ENCODE measurements at regions not wholly inside any gene's neighbourhood (a gene's known extent, or its start where the extent isn't known, plus 50 kb on each side); places are given as distances from the start of the nearest gene placed in this dataset.

DNA sequence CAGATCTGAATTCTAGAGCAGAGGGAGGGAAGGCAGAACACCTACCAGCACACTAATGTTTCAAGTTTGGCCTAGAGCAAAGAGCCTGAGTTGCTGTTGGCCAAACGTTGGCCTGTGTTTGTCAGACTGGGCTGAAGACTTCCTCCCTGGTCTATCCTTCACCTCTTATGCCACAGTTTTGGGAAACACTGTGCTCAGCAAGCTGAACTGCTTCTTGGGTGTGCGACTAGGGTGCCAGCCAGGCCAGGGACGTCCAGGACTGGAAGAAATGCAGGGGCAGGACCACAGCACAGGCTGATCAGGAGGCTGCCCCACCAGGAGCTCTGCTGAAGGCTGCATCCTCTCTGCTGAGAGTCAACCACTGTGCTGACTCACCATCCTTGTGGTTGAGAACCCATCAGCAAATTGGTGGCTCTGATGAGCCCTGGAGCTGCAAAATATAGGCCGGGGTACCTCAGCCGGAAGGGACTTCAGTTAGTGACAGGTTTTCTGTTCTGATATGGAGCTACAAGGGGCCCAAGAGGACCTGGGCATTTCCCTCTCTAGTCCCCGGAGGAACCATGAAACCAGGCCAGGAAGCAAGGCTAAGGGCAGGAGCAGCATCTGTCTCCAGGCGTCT, 131.6 kb upstream of the RASGRP1 start:
- ATAC-seq (no peak), DNase-seq (ENCODE audit: low read depth, low spot score) (no peak)
- BruUV-seq (replicated peaks): no TSS peak
- Histone ChIP-seq H3K36me3 (ENCODE audit: control insufficient read depth, insufficient read depth, low read length) (no peaks in the 10 kb centered on the region), H3K4me1 (ENCODE audit: control insufficient read depth, insufficient read depth, low read length) (no peaks in the 10 kb centered on the region; the same call in 1 of the 2 replicates), H3K27me3 (ENCODE audit: control insufficient read depth, insufficient read depth, low read length) (no peaks in the 10 kb centered on the region), H3K27ac (ENCODE audit: low read length) (no peak overlapping the region), H3K9me3 (ENCODE audit: control insufficient read depth, insufficient read depth, low read depth, low read length) (no peaks in the 10 kb centered on the region), H3K4me3 (ENCODE audit: low read depth in 2 of 2, low read length in 2 of 2) (no peak overlapping the region)
- intact Hi-C loops (cut with micrococcal nuclease; ENCODE audit: unreplicated experiment) (no loop called here), in situ Hi-C loops (cut with HindIII; ENCODE audit: low pct_unique_long_range_greater_than_20kb, low sequenced_read_pairs) (loop anchor here (25.0 kb wide), 1 partner anchor 234 kb away; the partner anchor contains the start of gene FAM98B)
- POLR2A ChIA-PET: interaction anchor here (0.6 kb wide), 2 partner anchors 77 to 793 kb away, joined by 3 to 5 read pairs; no protein-coding TSS in a partner anchor
- TF ChIP-seq SIN3A (IDR thresholded peaks at IDR 0.05; ENCODE audit: borderline replicate concordance, insufficient read depth, low read depth, low read length): no peak
- TF ChIP-seq TCF7L2 (IDR thresholded peaks at IDR 0.05; ENCODE audit: low read depth, low read length): no peak
- TF ChIP-seq, protein P1, sequence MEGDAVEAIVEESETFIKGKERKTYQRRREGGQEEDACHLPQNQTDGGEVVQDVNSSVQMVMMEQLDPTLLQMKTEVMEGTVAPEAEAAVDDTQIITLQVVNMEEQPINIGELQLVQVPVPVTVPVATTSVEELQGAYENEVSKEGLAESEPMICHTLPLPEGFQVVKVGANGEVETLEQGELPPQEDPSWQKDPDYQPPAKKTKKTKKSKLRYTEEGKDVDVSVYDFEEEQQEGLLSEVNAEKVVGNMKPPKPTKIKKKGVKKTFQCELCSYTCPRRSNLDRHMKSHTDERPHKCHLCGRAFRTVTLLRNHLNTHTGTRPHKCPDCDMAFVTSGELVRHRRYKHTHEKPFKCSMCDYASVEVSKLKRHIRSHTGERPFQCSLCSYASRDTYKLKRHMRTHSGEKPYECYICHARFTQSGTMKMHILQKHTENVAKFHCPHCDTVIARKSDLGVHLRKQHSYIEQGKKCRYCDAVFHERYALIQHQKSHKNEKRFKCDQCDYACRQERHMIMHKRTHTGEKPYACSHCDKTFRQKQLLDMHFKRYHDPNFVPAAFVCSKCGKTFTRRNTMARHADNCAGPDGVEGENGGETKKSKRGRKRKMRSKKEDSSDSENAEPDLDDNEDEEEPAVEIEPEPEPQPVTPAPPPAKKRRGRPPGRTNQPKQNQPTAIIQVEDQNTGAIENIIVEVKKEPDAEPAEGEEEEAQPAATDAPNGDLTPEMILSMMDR (IDR thresholded peaks at IDR 0.05): no peak
- no peak for TF ChIP-seq POLR2AphosphoS5 (IDR thresholded peaks at IDR 0.05; ENCODE audit: low read depth, low read length)
- TF ChIP-seq, protein P2, sequence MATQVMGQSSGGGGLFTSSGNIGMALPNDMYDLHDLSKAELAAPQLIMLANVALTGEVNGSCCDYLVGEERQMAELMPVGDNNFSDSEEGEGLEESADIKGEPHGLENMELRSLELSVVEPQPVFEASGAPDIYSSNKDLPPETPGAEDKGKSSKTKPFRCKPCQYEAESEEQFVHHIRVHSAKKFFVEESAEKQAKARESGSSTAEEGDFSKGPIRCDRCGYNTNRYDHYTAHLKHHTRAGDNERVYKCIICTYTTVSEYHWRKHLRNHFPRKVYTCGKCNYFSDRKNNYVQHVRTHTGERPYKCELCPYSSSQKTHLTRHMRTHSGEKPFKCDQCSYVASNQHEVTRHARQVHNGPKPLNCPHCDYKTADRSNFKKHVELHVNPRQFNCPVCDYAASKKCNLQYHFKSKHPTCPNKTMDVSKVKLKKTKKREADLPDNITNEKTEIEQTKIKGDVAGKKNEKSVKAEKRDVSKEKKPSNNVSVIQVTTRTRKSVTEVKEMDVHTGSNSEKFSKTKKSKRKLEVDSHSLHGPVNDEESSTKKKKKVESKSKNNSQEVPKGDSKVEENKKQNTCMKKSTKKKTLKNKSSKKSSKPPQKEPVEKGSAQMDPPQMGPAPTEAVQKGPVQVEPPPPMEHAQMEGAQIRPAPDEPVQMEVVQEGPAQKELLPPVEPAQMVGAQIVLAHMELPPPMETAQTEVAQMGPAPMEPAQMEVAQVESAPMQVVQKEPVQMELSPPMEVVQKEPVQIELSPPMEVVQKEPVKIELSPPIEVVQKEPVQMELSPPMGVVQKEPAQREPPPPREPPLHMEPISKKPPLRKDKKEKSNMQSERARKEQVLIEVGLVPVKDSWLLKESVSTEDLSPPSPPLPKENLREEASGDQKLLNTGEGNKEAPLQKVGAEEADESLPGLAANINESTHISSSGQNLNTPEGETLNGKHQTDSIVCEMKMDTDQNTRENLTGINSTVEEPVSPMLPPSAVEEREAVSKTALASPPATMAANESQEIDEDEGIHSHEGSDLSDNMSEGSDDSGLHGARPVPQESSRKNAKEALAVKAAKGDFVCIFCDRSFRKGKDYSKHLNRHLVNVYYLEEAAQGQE (IDR thresholded peaks at IDR 0.05; ENCODE audit: insufficient read depth in 1 of 2, low read depth in 2 of 2, low read length in 1 of 2): no peak
- CTCF ChIA-PET: no interaction called here

DNA sequence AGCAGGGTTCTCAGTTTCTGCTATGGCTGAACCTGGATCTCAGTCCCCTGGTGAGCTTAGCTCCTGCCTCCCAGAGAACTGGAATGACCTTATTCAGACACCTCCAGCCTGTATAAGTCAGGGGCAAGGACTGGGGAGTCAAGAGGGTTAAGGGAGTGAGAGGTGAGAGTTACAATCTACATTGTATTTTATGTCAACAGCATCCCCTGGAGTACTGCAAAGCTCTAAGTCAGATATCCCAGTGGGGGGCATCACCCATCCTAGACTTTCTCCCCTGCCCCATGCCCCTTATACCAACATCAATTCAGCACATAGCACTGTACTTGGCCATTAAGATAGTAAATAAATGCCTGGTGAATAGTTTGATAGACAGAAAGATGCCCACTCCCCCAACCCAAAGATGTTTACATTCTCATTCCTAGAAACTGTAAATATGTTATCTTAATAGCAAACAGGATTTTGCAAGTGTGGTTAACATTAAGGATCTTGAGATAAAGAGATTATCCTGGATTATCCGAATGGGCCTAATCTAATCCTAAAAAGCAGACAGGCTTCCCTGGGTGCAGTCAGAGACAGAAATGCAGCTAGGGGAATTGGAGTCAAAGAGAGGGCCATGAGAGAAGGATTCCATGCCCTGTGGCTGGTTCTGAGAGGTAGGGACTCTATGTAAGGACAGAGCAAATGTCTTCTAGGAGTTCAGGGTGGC, 132.3 kb upstream of the RASGRP1 start:
- ChIA-PET CTCF (no interaction called here), POLR2A (interaction anchor here (0.6 kb wide), 2 partner anchors 78 to 792 kb away, joined by 3 to 5 read pairs; no protein-coding TSS in a partner anchor)
- no peak overlapping the region for H3K4me3 ChIP-seq (ENCODE audit: low read depth in 2 of 2, low read length in 2 of 2)
- no peaks in the 10 kb centered on the region; the same call in none of the 2 replicates for H3K4me1 ChIP-seq (ENCODE audit: control insufficient read depth, insufficient read depth, low read length)
- no peak overlapping the region for H3K27ac ChIP-seq (ENCODE audit: low read length)
- H3K36me3 ChIP-seq (ENCODE audit: control insufficient read depth, insufficient read depth, low read length): no peaks in the 10 kb centered on the region
- intact Hi-C loops (cut with micrococcal nuclease; ENCODE audit: unreplicated experiment) (no loop called here), in situ Hi-C loops (cut with HindIII; ENCODE audit: low pct_unique_long_range_greater_than_20kb, low sequenced_read_pairs) (loop anchor here (25.0 kb wide), 1 partner anchor 235 kb away; the partner anchor contains the start of gene FAM98B)
- no peaks in the 10 kb centered on the region for H3K9me3 ChIP-seq (ENCODE audit: control insufficient read depth, insufficient read depth, low read depth, low read length)
- H3K27me3 ChIP-seq (ENCODE audit: control insufficient read depth, insufficient read depth, low read length): no peaks in the 10 kb centered on the region
- DNase-seq (ENCODE audit: low read depth, low spot score) (no peak), ATAC-seq (no peak)
- BruUV-seq (replicated peaks): no TSS peak
- TF ChIP-seq TCF7L2 (IDR thresholded peaks at IDR 0.05; ENCODE audit: low read depth, low read length): no peak
- TF ChIP-seq, protein P2 (IDR thresholded peaks at IDR 0.05; ENCODE audit: insufficient read depth in 1 of 2, low read depth in 2 of 2, low read length in 1 of 2): no peak
- TF ChIP-seq, protein P1 (IDR thresholded peaks at IDR 0.05): no peak
- no peak for TF ChIP-seq POLR2AphosphoS5 (IDR thresholded peaks at IDR 0.05; ENCODE audit: low read depth, low read length)
- TF ChIP-seq SIN3A (IDR thresholded peaks at IDR 0.05; ENCODE audit: borderline replicate concordance, insufficient read depth, low read depth, low read length): no peak

Measured in Panc1 (cell line).